ENCODE measurements at regions not wholly inside any gene's neighbourhood (a gene's known extent, or its start where the extent isn't known, plus 50 kb on each side); places are given as distances from the start of the nearest gene placed in this dataset.
A peak's percentile ranks its signal among the peaks of the same experiment; 100 is the strongest.
"Not testable (repeated sequence)": the region's sequence is repeated elsewhere in the genome, so short reads cannot be mapped to it uniquely, and the experiment has no call there.

GRCh38 chr10:63003816-63004453 lies 129.2 kb upstream of the NRBF2 start:
- DNase-seq (ENCODE audit: low spot score) = peak; percentile 13

GRCh38 chr10:62996925-62997324 lies 136.2 kb upstream of the NRBF2 start:
- no peak for DNase-seq (ENCODE audit: low spot score)

GRCh38 chr10:62996516-62996915 lies 136.6 kb upstream of the NRBF2 start:
- DNase-seq (ENCODE audit: low spot score) = no peak

GRCh38 chr10:62993121-62993520 lies 140.0 kb upstream of the NRBF2 start:
- DNase-seq (ENCODE audit: low spot score) = no peak

GRCh38 chr10:62992145-62992721 lies 140.9 kb upstream of the NRBF2 start:
- no peak for DNase-seq (ENCODE audit: low spot score)

- no peak for DNase-seq (ENCODE audit: low spot score)
These were observed 143.0 kb upstream of the NRBF2 start for GRCh38 chr10:62990126-62990525.

- no peak for DNase-seq (ENCODE audit: low spot score)
These were observed 147.1 kb upstream of the NRBF2 start for GRCh38 chr10:62985807-62986600.

- no peak for DNase-seq (ENCODE audit: low spot score)
These were observed 152.0 kb upstream of the NRBF2 start for GRCh38 chr10:62981096-62981495.

- no peak for DNase-seq (ENCODE audit: low spot score)
These were observed 152.4 kb upstream of the NRBF2 start for GRCh38 chr10:62980687-62981086.

- no peak for DNase-seq (ENCODE audit: low spot score)
These were observed 153.2 kb upstream of the NRBF2 start for GRCh38 chr10:62979921-62980320.

- no peak for DNase-seq (ENCODE audit: low spot score)
These were observed 154.6 kb upstream of the NRBF2 start for GRCh38 chr10:62978482-62978881.

GRCh38 chr10:62974795-62975194 lies 158.3 kb upstream of the NRBF2 start:
- not testable (repeated sequence) for DNase-seq (ENCODE audit: low spot score)

- no peak for DNase-seq (ENCODE audit: low spot score)
These were observed 155.9 kb upstream of the EGR2 start for GRCh38 chr10:62972103-62972502.

GRCh38 chr10:62964026-62964425 lies 147.9 kb upstream of the EGR2 start:
- no peak for DNase-seq (ENCODE audit: low spot score)

GRCh38 chr10:62961951-62962523 lies 145.9 kb upstream of the EGR2 start:
- no peak for DNase-seq (ENCODE audit: low spot score)

GRCh38 chr10:62960416-62960815 lies 144.2 kb upstream of the EGR2 start:
- DNase-seq (ENCODE audit: low spot score) = no peak

- DNase-seq (ENCODE audit: low spot score) = no peak
These were observed 143.4 kb upstream of the EGR2 start for GRCh38 chr10:62959553-62959952.

GRCh38 chr10:62958980-62959379 lies 142.8 kb upstream of the EGR2 start:
- no peak for DNase-seq (ENCODE audit: low spot score)

- peak; percentile 1 for DNase-seq (ENCODE audit: low spot score)
These were observed 130.1 kb upstream of the EGR2 start for GRCh38 chr10:62946278-62946677.

GRCh38 chr10:62939698-62940097 lies 123.5 kb upstream of the EGR2 start:
- DNase-seq (ENCODE audit: low spot score) = no peak

GRCh38 chr10:62938672-62939071 lies 122.5 kb upstream of the EGR2 start:
- no peak for DNase-seq (ENCODE audit: low spot score)

GRCh38 chr10:62937674-62938073 lies 121.5 kb upstream of the EGR2 start:
- no peak for DNase-seq (ENCODE audit: low spot score)

- no peak for DNase-seq (ENCODE audit: low spot score)
These were observed 118.9 kb upstream of the EGR2 start for GRCh38 chr10:62935022-62935421.

All from HT-29 (cell line).